ENCODE measurements at regions not wholly inside any gene's neighbourhood (a gene's known extent, or its start where the extent isn't known, plus 50 kb on each side); places are given as distances from the start of the nearest gene placed in this dataset.
"Not testable (repeated sequence)": the region's sequence is repeated elsewhere in the genome, so short reads cannot be mapped to it uniquely, and the experiment has no call there.

DNA sequence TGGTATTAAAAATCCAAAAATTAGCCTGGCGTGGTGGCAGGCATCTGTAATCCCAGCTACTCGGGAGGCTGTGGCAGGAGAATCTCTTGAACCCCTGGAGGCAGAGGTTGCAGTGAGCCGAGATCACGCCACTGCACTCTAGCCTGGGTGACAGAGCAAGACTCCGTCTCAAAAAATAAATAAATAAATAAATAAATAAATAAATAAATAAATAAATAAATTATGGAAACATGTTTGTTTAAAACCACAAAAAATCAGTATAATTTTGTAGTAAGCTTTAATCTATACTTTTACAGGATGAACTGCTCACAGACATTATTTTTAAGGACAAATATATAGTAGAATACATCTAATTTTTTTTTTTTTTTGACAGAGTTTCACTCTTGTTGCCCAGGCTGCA, 521.3 kb upstream of the ATXN7L3B start:
- not testable (repeated sequence) for ATAC-seq (ENCODE audit: low read depth in 2 of 2); H3K36me3 Mint-ChIP-seq

DNA sequence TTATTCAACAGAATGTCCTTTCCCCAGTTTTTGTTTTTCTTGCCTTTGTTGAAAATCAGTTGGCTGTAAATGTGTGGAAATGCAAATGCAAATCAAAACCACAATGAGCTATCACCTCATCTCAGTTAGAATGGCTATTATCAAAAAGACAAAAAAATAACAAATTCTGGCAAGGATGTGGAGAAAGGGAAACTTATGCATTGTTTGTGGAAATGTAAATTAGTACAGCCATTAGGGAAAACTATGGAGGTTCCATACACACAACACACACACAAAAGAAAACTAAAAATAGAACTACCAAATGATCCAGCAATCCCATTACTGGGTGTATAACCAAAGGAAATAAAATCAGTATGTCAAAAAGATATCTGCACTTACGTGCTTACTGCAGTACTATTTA, 518.8 kb upstream of the ATXN7L3B start:
- no peak for DNase-seq
- Mint-ChIP-seq H3K27ac (no peak overlapping the region), H3K27me3 (no peaks in the 10 kb centered on the region), H3K36me3 (no peaks in the 10 kb centered on the region), H3K9me3 (peaks cover 0 to 1% (median 0%) of the 10 kb centered on the region in 7 donors), H3K4me3 (no peak overlapping the region), H3K4me1 (no peaks in the 10 kb centered on the region)
- no peak for ATAC-seq (ENCODE audit: low read depth in 2 of 2)

More for the DNA sequence above, 521.3 kb upstream of the ATXN7L3B start:
- not testable (repeated sequence) for DNase-seq, H3K4me1 Mint-ChIP-seq, H3K9me3 Mint-ChIP-seq, H3K4me3 Mint-ChIP-seq, H3K27me3 Mint-ChIP-seq, H3K27ac Mint-ChIP-seq

DNA sequence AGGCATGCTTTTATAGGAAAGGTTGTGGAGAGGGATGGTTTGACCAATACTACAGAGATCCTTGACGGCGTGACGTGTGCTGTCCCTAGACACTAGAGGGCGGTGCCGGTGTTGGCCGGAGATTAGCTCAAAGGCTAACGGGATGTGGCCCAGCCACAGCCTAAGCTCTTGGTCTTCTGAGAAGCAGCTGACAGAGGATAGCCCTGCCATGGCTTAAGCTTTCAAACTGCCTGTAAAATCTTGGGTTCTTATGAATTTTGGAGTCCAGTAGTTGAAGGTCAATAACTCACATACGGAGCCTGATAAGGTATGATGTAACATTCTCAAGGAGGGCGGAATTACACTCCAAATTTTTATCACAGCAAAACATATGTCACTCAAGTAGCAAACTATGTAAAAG, 515.7 kb upstream of the ATXN7L3B start:
- no peaks in the 10 kb centered on the region for H3K27me3 Mint-ChIP-seq
- no peak for DNase-seq
- ATAC-seq (ENCODE audit: low read depth in 2 of 2): peak; percentile 28 to 41
- no peak overlapping the region for H3K4me3 Mint-ChIP-seq
- peaks cover 0 to 1% (median 0%) of the 10 kb centered on the region in 7 donors for H3K9me3 Mint-ChIP-seq
- no peaks in the 10 kb centered on the region for H3K36me3 Mint-ChIP-seq
- H3K27ac Mint-ChIP-seq: peak overlapping the region in 1 of 6 donors; percentile 12
- H3K4me1 Mint-ChIP-seq: no peaks in the 10 kb centered on the region

DNA sequence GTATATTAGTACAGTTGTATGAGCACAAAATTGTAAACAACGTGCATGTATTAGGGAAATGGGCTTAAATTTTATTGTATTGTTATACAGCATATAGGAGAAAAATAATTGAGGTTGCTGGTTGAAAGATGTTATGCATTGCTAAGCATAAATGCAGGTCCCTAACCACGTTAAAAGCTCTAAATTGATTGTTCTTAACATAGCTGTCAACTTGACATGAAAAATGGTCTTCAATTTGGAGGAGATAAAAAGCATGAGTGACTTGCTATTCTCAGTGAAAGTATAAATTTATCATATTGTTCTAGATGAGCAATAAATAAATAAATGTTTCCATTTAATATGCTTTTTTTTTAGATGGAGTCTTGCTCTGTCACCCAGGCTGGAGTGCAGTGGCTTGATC, 506.6 kb upstream of the ATXN7L3B start:
- H3K4me3 Mint-ChIP-seq: no peak overlapping the region
- H3K9me3 Mint-ChIP-seq: peaks cover 0 to 10% (median 0%) of the 10 kb centered on the region in 7 donors
- no peak overlapping the region for H3K27ac Mint-ChIP-seq
- ATAC-seq (ENCODE audit: low read depth in 2 of 2) (no peak), DNase-seq (no peak)
- H3K27me3 Mint-ChIP-seq: no peaks in the 10 kb centered on the region
- H3K36me3 Mint-ChIP-seq: no peaks in the 10 kb centered on the region
- H3K4me1 Mint-ChIP-seq: no peaks in the 10 kb centered on the region

DNA sequence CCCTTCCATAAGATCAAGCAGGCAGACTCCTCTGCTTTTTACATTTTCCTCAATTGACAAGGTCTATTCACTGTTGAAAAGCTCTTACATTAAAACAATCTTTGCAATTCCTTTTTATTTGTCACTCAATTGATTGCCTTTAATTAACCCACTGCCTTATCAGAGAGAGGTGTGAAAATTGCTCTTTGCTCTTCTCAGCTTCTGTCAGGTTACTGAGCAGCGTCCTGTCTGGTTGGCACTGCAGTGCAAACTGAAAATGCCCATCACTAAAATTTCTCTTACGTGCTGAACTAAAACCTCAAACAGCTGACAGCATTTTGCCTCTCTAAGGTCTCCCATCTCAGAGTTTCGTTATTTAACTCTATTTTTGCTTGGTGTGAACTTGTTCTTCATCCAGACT, 504.1 kb upstream of the ATXN7L3B start:
- no peaks in the 10 kb centered on the region for H3K36me3 Mint-ChIP-seq
- no peak overlapping the region for H3K27ac Mint-ChIP-seq
- peaks cover 0 to 15% (median 0%) of the 10 kb centered on the region in 7 donors for H3K9me3 Mint-ChIP-seq
- DNase-seq: no peak
- no peak for ATAC-seq (ENCODE audit: low read depth in 2 of 2)
- H3K4me1 Mint-ChIP-seq: no peaks in the 10 kb centered on the region
- H3K27me3 Mint-ChIP-seq: no peaks in the 10 kb centered on the region
- no peak overlapping the region for H3K4me3 Mint-ChIP-seq

DNA sequence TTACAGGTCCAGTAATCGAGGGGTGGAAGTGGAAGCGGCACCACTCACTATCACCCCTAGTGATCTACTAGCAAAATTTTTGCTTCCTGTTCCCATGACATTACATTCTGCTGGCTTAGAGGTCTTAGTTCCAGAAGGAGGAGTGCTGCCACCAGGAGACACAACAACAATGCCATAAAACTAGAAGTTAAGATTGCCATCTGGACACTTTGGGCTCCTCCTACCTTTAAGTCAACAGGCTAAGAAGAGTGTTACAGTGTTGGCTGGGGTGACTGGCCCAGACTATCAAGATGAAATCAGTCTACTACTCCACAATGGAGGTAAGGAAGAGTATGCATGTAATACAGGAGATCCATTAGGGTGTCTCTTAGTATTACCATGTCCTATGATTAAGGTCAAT, 498.5 kb upstream of the ATXN7L3B start:
- H3K4me3 Mint-ChIP-seq; H3K27ac Mint-ChIP-seq; H3K27me3 Mint-ChIP-seq; ATAC-seq (ENCODE audit: low read depth in 2 of 2); H3K4me1 Mint-ChIP-seq; H3K36me3 Mint-ChIP-seq; DNase-seq: not testable (repeated sequence)
- peaks cover 2 to 15% (median 4%) of the 10 kb centered on the region in 7 donors for H3K9me3 Mint-ChIP-seq

DNA sequence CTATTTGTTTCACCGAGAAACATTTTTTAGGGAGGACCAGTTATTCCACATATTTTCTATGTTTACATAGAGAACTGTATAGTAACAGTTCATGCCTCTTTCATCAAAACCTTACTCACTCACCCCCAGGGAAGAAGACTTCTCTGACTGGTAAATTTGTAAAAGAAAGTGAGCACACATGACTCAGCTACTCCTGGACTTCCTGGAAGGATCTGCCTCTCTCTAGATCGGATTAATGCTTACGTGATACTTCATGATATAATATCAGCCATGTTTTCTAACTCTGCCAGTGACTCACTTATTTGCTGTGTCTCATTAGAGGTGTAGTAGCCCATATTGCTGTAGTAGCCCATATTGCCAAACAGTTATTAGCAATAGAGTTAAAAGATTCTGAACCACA, 494.3 kb upstream of the ATXN7L3B start:
- H3K9me3 Mint-ChIP-seq: peaks cover 0 to 8% (median 2%) of the 10 kb centered on the region in 7 donors

DNA sequence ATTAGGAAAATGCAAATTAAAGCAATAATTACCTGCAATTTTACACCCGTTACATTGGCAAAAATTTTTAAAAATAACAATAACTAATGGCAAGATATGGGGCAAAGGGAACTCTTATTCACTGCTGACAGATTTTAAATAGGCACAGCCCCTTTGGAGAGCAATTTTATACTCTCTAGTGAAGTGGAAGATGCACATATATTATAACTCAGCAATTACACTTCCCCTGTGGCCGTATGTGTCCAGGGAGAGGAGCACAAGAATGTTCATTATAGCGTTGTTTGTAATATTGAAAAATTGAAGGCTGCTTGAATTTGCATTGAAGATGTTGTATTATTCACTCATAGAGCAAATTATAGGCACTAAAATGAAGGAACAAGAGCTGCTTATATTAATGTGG, 488.3 kb upstream of the ATXN7L3B start:
- no peaks in the 10 kb centered on the region for H3K27me3 Mint-ChIP-seq
- DNase-seq (no peak), ATAC-seq (ENCODE audit: low read depth in 2 of 2) (no peak)
- no peaks in the 10 kb centered on the region for H3K36me3 Mint-ChIP-seq
- H3K9me3 Mint-ChIP-seq: peaks cover 0 to 10% (median 0%) of the 10 kb centered on the region in 7 donors
- no peaks in the 10 kb centered on the region for H3K4me1 Mint-ChIP-seq
- H3K27ac Mint-ChIP-seq: no peak overlapping the region
- no peak overlapping the region for H3K4me3 Mint-ChIP-seq

More for the DNA sequence above, 494.3 kb upstream of the ATXN7L3B start:
- Mint-ChIP-seq H3K36me3 (no peaks in the 10 kb centered on the region), H3K27ac (no peak overlapping the region), H3K4me1 (no peaks in the 10 kb centered on the region), H3K4me3 (no peak overlapping the region), H3K27me3 (peaks cover 0 to 5% (median 0%) of the 10 kb centered on the region in 3 donors)
- ATAC-seq (ENCODE audit: low read depth in 2 of 2) (no peak), DNase-seq (no peak)

DNA sequence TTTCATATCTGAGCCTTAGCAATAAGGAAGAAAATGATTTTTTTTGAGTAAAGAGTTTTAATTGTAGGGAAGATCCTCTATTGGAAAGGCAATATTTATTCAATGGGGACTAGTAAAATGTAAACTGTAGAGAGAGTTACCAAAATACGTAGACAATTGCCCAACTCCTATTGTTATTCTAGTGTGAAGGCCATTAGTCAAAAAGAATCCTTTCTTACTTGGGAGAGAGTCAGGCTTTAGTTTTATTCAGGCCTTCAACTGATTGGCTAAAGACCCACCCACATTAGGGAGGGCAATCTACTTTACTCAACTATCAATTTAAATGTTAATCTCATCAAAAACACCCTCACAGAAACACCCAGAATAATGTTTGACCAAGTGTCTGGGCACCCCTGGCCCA, 485.8 kb upstream of the ATXN7L3B start:
- Mint-ChIP-seq H3K9me3 (peaks cover 0 to 10% (median 0%) of the 10 kb centered on the region in 7 donors), H3K36me3 (no peaks in the 10 kb centered on the region), H3K27ac (no peak overlapping the region), H3K4me3 (no peak overlapping the region), H3K4me1 (no peaks in the 10 kb centered on the region), H3K27me3 (no peaks in the 10 kb centered on the region)
- DNase-seq (no peak), ATAC-seq (ENCODE audit: low read depth in 2 of 2) (no peak)

DNA sequence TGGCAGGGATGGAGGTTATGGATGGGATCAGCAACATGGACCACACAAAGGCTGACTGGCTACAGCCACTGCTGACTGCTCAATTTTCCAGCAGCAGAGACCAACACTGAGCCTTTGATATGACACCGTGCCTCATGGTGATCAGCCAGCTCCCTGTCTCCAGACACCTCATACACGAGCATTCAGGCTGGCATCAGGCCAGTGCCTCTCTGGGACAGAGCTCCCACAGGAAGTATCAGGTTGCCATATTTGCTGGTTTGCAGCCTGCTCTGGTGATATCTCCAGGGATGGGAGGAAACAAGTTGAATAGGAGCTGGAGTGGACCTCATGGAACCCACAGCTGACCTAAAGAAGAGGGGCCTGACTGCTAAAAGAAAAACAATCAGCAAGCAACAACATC, 471.2 kb upstream of the ATXN7L3B start:
- ATAC-seq (ENCODE audit: low read depth in 2 of 2) (no peak), DNase-seq (no peak)
- Mint-ChIP-seq H3K4me1 (no peaks in the 10 kb centered on the region), H3K27ac (no peak overlapping the region), H3K9me3 (peaks cover 8 to 36% (median 13%) of the 10 kb centered on the region in 7 donors), H3K4me3 (no peak overlapping the region), H3K36me3 (no peaks in the 10 kb centered on the region), H3K27me3 (no peaks in the 10 kb centered on the region)

DNA sequence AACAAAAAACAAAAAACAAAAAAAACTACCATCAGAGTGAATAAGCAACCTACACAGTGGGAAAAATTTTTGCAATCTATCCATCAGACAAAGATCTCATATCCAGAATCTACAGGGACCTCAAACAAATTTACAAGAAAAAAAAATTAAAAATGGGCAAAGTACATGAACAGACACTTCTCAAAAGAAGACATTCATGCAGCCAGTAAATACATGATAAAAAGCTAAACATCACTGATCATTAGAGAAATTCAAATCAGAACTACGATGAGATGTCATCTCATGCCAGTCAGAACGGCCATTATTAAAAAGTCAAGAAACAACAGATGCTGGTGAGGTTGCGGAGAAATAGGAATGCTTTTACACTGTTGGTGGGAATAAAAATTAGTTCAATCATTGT, 466.5 kb upstream of the ATXN7L3B start:
- Mint-ChIP-seq H3K27me3 (no peaks in the 10 kb centered on the region), H3K4me3 (no peak overlapping the region), H3K36me3 (no peaks in the 10 kb centered on the region), H3K27ac (no peak overlapping the region), H3K9me3 (peaks cover 4 to 35% (median 12%) of the 10 kb centered on the region in 7 donors), H3K4me1 (no peaks in the 10 kb centered on the region)
- ATAC-seq (ENCODE audit: low read depth in 2 of 2): no peak
- no peak for DNase-seq

DNA sequence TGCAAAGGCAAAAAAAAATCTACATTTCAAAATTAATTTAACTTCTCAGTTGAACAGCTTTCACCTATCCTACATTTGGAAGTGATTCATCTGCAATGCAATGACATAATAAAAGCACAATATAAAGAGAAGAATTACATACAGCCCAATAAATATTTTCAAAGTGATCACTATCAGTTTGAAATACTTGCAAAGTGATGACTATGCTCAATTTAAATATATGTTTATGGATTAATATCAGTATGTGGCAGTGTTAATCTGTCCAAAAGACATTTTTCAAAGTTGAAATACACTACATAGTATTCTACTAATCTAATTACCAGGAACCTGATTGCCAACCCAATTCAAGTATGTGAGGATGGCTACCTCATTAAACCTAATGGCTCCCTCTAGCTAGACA, 460.7 kb upstream of the ATXN7L3B start:
- DNase-seq (no peak), ATAC-seq (ENCODE audit: low read depth in 2 of 2) (no peak)
- Mint-ChIP-seq H3K36me3 (no peaks in the 10 kb centered on the region), H3K4me3 (no peak overlapping the region), H3K9me3 (peaks cover 0 to 11% (median 4%) of the 10 kb centered on the region in 7 donors), H3K27ac (no peak overlapping the region), H3K4me1 (no peaks in the 10 kb centered on the region), H3K27me3 (no peaks in the 10 kb centered on the region)

DNA sequence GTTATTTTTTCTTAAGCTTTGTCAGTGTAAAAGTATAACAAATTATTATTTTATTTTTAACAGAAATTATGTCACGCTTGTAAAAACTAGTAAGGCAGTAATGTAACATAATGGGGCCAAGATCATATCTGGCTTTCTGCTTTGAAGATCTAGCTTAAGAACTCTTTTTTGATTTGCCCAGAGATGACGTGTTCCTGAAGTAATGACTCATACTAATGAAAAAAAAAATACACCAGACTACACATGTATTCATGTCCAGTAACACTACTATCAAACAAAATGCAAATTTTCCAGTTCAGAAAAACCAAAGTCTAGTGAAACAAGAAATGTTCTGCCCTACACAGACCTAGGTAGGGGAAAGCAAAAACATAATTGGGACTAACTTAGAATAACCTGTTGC, 432.2 kb upstream of the ATXN7L3B start:
- no peaks in the 10 kb centered on the region for H3K4me1 Mint-ChIP-seq
- no peak overlapping the region for H3K27ac Mint-ChIP-seq
- H3K27me3 Mint-ChIP-seq: no peaks in the 10 kb centered on the region
- no peak for ATAC-seq (ENCODE audit: low read depth in 2 of 2)
- DNase-seq: no peak
- no peaks in the 10 kb centered on the region for H3K36me3 Mint-ChIP-seq
- peaks cover 0 to 2% (median 0%) of the 10 kb centered on the region in 7 donors for H3K9me3 Mint-ChIP-seq
- H3K4me3 Mint-ChIP-seq: no peak overlapping the region

DNA sequence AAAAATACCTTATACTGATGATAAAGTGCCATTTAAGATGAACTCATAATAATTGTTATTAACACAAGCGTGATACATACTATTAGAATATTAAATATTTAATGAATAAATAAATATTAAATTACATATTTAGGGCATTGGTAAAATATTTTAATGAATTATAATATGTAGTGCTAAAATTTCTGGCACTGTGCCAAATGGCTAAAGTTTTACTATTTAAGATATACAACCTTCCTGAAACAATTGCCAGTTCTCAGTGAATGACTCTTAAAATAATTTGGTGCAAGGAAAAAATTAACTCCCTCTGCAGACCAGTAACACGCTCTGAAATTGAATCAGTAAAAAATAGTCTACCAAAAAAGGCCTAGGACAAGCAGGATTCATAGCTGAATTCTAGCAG, 428.9 kb upstream of the ATXN7L3B start:
- Mint-ChIP-seq H3K4me1 (no peaks in the 10 kb centered on the region), H3K27me3 (no peaks in the 10 kb centered on the region), H3K4me3 (no peak overlapping the region), H3K27ac (no peak overlapping the region), H3K9me3 (peaks cover 0 to 2% (median 0%) of the 10 kb centered on the region in 7 donors), H3K36me3 (no peaks in the 10 kb centered on the region)
- DNase-seq (no peak), ATAC-seq (ENCODE audit: low read depth in 2 of 2) (no peak)

DNA sequence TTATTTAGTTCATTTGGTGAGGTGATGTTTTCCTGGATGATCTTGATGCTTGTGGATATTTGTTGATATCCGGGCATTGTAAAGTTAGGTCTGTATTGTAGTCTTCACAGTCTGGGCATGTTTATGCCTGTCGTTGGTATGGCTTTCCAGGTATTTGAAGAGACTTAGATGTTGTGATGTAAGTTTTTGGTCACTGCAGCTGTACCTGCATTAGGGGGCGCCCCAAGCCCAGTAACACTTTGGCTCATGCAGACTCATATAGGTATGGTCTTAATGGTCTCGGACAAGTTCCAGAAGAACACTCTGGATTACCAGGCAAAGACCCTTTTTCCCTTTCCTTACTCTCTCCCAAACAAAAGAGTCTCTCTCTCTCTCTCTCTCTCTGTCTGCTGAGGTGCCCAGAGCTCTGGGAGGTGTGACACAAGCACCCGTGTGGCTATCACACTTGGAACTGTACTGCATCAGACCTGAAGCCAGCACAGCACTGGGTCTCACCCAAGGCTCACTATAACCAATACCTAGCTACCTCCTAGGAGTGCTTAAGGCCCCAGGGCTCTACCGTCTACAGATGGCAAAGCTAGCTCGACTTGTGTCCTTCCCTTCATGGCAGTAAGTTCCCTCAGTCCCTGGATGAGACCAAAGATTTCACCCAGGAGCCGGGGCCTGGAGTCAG, 425.8 kb upstream of the ATXN7L3B start:
- Mint-ChIP-seq H3K27ac (no peak overlapping the region), H3K4me1 (no peaks in the 10 kb centered on the region), H3K4me3 (no peak overlapping the region), H3K9me3 (peaks cover 0 to 3% (median 0%) of the 10 kb centered on the region in 7 donors), H3K36me3 (no peaks in the 10 kb centered on the region), H3K27me3 (no peaks in the 10 kb centered on the region)
- ATAC-seq (ENCODE audit: low read depth in 2 of 2) (peak in 1 of 2 donors; percentile 13), DNase-seq (no peak)
